HK-2 (cell line): ENCODE measurements at regions not wholly inside any gene's neighbourhood (a gene's known extent, or its start where the extent isn't known, plus 50 kb on each side); places are given as distances from the start of the nearest gene placed in this dataset.

Experiments
- DNase-seq: peaks from one replicate; pipeline ENCODE4 v3.0.0-alpha.2; 2018; ENCODE audit not compliant: unreplicated experiment

DNA sequence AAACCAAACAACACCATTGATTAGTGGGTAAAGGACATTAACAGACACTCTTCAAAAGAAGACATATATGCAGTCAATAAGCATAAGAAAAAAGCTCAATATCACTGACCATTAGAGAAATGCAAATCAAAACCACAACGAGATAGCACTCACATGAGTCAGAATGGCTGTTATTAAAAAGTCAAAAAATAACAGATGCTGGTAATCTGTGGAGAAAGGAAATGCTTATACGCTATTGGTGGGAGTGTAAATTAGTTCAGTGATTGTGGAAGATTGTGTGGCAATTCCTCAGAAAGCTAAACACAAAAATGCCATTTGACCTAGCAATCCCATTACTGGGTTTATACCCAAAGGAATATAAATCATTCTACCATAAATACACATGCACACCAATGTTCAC lies 182.6 kb downstream of the TRPC6 start:
- DNase-seq = no peak

GRCh38 chr11:101397979-101398378 lies 185.8 kb downstream of the TRPC6 start:
- DNase-seq = no peak

DNA sequence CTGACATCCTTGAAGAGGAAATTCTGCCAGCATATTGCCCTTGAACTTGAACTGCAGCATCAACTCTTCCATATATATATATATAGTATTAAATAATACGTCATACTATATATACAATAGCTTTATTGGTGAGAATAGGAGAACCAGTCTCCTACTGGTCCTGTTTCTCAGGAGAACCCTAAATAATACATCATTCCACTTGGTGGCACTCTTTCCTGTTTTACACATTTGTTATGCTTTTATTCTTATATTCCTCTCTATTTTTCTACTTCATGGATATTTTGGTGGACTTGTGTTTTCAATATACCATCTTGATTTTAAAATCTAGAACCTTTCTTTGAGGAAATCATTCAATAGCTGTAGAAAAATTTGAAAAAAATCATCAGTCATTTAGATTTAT lies 193.3 kb downstream of the TRPC6 start:
- no peak for DNase-seq

- no peak for DNase-seq
Observed at GRCh38 chr11:101369835-101370234, 214.0 kb downstream of the TRPC6 start.

DNA sequence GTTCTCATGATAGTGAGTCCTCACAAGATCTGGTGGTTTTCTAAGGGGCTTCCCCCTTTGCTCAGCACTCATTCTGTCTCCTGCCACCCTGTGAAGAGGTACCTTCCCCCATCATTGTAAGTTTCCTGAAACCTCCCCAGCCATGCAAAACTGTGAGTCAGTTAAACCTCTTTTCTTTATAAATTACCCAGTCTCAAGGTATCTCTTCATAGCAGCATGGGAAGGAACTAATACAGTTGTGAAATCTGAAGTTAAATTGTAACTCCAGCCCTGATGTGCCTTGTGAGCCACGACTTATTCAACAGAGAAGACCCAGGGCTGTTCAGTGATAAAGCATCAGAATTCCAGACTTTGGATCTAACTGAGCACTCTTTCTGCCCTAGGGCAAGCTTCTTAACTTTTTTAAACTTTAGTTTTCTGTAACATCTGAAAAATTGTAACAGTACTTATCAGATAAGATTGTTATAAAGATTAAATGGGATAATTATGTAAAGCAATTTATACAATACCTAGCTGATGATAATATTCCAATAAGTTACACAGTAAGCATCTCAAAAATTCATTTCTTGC lies 220.0 kb downstream of the TRPC6 start:
- DNase-seq = no peak

DNA sequence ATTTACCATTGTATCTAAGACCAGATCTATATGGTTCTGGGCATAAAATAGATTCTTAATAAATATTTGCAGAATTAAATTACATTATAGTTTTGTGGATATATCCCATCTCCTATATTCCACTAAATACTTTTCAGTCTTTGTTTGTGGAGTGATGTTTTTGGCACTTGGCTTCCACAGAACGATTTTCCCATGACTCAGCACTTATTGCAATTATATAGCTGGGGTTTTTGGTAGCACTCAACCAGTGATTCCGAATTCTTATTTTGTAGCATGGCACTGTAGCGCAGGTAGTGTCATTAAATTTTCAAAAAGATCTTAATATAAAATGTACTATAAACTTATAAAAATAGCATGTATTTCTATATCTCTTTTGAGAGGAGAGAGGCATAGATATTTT lies 221.2 kb downstream of the TRPC6 start:
- DNase-seq = no peak

DNA sequence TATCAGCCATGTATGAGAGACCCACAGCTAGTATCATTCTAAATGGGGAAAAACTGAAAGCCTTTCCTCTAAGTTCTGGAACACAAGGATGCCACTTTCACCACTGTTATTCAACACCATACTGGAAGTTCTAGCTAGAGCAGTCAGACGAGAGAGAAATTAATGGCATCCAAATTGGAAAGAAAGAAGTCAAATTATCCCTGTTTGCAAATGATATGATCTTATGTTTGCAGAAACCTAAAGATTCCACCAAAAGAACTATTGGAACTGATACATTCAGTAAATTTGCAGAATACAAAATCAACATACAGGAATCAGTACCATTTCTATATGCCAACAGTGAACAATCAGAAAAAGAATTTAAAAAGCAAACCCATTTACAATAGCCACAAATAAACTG lies 226.0 kb downstream of the TRPC6 start:
- DNase-seq = no peak

DNA sequence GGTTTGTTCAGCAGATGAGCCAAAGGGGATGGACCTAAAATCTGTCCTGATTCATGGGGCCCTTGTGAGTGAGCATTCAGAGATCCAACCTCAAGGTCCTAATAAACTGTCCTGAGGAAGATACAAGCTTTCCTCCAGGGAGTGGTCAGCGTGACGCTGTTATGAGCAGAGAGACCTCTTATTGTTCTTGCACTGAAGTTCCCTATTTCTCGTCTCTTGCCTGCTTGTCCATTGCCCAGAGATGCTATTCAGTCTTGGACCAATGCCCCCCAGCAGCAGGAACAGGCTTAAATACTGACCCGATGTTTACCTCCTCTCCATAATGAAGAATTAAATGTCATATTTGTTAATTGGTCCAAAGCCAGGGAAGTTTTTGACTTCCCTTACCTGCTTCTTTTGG lies 225.2 kb upstream of the PGR start:
- no peak for DNase-seq

GRCh38 chr11:101348786-101349185 lies 219.2 kb upstream of the PGR start:
- DNase-seq = no peak

DNA sequence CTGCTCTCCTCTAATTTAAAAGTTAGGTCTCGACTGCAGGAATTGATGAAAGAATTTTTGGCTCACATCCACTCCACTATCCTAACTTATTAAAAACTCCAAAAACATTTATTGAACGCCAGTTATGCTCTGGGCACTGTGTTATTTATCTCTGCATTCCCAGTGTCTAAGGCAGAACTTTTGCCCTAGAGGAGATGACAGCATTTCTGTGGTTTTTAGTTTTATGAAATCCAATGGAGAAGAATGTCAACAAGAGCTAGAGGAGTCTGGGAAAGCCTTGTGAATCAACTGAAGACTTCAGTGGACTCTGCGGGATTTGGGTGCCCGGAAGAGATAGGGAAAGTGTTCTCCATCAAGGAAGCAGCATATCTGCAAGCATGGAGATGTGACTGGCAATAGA lies 217.0 kb upstream of the PGR start:
- DNase-seq = no peak

DNA sequence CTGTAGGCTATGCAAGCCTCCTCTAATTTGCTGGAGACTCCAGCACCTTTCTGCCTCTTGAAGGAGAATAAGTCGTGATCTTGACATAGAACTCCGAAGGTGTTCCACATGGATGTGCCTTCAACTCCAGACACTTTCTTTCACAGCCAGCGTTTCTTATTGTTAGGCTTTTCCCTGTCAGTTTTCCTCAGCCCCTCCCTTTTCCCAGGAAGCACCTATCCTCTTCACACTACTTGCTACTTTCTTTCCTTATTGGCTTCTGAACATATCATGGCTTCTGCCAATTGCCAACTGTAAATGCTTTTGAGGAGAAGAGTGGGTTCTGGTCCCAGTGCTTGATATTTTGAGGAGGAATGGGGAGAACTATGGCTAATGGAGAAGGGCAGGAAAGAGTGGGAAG lies 216.3 kb upstream of the PGR start:
- DNase-seq = no peak

GRCh38 chr11:101342307-101342706 lies 212.7 kb upstream of the PGR start:
- DNase-seq = no peak

DNA sequence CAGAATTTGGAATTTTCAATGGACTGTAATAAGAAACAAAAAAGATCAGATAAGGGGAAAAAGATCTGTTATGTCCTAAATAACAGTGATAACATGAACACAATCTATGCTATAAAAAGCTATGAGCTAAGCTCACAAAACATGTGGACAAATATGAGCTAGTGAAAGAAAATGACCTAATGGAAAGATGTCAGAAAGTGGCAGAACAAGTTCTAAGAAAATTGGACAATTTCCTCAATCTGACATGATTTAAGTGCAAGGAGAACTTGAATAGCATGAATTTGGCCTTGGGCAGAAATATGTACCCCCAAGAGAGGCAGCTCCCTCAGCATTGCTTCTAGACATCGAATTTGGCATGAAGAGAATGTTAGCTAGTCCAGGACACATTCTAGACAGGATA lies 212.0 kb upstream of the PGR start:
- no peak for DNase-seq

DNA sequence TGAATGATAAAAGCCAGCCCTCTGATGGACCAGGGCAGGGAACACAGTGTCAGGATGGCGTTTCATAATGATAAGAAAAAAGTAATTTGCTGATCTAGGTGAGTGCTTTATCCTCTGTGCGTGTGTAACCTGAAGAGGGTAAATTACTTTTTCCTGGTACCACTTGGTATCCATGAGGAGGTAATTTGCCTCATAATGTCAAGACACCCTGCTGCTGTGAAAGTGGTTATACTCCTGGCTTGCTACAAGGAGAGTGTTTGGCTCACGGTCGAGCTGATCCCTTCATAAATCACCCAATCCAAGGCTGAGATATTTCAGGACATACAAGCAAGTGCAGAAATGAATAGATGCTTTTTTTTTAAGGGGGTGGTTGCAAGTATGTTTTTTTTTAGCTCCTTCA lies 207.2 kb upstream of the PGR start:
- no peak for DNase-seq

- no peak for DNase-seq
Observed at GRCh38 chr11:101336155-101336554, 206.5 kb upstream of the PGR start.

- no peak for DNase-seq
Observed at GRCh38 chr11:101334581-101334980, 205.0 kb upstream of the PGR start.

- no peak for DNase-seq
Observed at GRCh38 chr11:101331411-101331810, 201.8 kb upstream of the PGR start.

DNA sequence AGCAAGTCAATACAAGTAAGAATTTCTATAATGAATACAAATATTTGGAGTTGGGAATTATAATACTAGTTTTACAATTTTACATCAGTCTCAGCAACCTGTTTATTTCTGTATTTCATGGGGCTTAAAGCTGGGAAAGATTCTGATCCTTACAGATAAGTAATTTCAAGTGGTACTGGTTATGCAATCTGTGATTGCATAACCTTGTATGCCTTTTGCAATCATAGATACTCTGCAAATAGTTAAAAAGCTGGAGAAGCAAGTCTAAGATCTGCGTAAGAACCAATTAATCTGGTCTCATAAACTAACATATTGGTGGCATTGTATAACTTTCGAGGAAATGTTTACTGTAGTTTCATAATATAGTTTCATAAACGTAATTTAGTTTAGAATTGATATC lies 198.3 kb upstream of the PGR start:
- no peak for DNase-seq

GRCh38 chr11:101326141-101326540 lies 196.5 kb upstream of the PGR start:
- DNase-seq = no peak

- no peak for DNase-seq
Observed at GRCh38 chr11:101323997-101324396, 194.4 kb upstream of the PGR start.

- DNase-seq = peak; percentile 2
Observed at GRCh38 chr11:101321222-101321621, 191.6 kb upstream of the PGR start.

GRCh38 chr11:101306721-101307120 lies 177.1 kb upstream of the PGR start:
- DNase-seq = no peak

GRCh38 chr11:101305496-101305895 lies 175.9 kb upstream of the PGR start:
- no peak for DNase-seq

DNA sequence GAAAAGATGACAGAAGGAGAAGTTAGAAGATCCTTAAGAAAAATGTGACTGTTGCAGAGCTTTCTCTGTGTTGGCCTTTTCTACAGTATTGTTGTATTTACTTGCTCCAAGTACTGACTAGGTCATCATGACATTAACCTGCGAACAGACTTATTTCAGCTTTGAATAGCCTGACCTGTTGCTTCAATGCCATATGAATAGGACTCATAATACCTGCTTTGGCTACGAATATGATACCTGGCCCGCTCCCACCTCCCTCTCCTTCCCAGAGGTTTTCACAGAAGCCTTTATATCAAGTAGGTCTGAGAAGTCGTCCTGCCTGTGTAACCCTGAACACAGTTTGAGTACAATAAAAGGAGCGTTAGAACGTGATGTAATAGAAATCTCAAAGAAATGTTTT lies 169.6 kb upstream of the PGR start:
- no peak for DNase-seq

DNA sequence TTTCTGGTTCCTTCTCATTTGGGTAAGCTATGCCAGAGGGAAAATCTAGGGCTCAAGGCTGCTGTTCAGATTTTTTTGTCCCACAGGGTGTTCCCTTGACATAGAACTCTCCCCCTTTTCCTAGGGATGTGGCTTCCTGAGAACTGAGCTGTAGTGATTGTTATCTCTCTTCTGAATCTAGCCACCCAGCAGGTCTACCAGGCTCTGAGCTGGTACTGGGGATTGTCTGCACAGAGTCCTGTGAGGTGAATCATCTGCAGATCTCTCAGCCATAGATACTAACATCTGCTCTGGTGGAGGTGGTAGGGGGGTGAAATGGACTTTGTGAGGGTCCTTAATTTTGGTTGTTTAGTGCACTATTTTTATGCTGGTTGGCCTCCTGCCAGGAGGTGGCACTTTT lies 167.3 kb upstream of the PGR start:
- DNase-seq = no peak
